HEK293 (cell line): ENCODE measurements at regions not wholly inside any gene's neighbourhood (a gene's known extent, or its start where the extent isn't known, plus 50 kb on each side); places are given as distances from the start of the nearest gene placed in this dataset.

Experiments
- CTCF ChIA-PET: fragments of 350-600 bp; formaldehyde crosslinking; extraction: SDS; loops from one replicate; lab custom pipeline; 2021; ENCODE audit warnings: antibody characterized with exemption; lab: Yijun Ruan, JAX
- POLR2A ChIA-PET: fragments of 300-600 bp; formaldehyde crosslinking; extraction: SDS; loops from one replicate; lab custom pipeline; 2020; ENCODE audit warnings: antibody characterized with exemption, inconsistent platforms; lab: Yijun Ruan, JAX
- H3K27ac ChIP-seq: fragments of 200-500 bp; sonication (Bioruptor generic); 2 replicates; pipeline ENCODE4 v1.5.1; 2014; ENCODE audit warnings: low read depth, low read length, control low read depth, inconsistent platforms; ENCODE audit errors: extremely low read depth
- H3K36me3 ChIP-seq, 2 experiments: fragments of 200-500 bp in 1 of 2; sonication (Bioruptor generic) in 1 of 2; 1 replicate in 1 of 2; 2 replicates in 1 of 2; pipeline ENCODE4 v1.5.1; 2014 to 2017; ENCODE audit warnings: inconsistent platforms in 2 of 2, low read length in 2 of 2; ENCODE audit not compliant: control insufficient read depth in 2 of 2, insufficient read depth in 1 of 2
- H3K4me1 ChIP-seq: fragments of 200-500 bp; sonication (Bioruptor generic); 2 replicates; pipeline ENCODE4 v1.5.1; 2014; ENCODE audit warnings: mild to moderate bottlenecking, low read length, inconsistent platforms; ENCODE audit not compliant: control insufficient read depth, insufficient read depth
- H3K4me3 ChIP-seq: 2 replicates; pipeline ENCODE4 v1.5.1; 2011; ENCODE audit warnings: low read depth, mild to moderate bottlenecking, control low read depth, low read length, moderate library complexity
- H3K9me3 ChIP-seq: fragments of 200-500 bp; sonication (Bioruptor generic); 2 replicates; pipeline ENCODE4 v1.5.1; 2014; ENCODE audit warnings: low read depth, low read length, inconsistent platforms; ENCODE audit not compliant: control insufficient read depth, insufficient read depth
- GLI4 ChIP-seq: fragments of 450-650 bp; formaldehyde crosslinking; IDR thresholded peaks from 2 replicates; pipeline ENCODE4 v1.5.1; 2016; ENCODE audit warnings: missing biosample characterization, missing genetic modification characterization
- GLIS1 ChIP-seq: fragments of 450-650 bp; formaldehyde crosslinking; IDR thresholded peaks from 2 replicates; pipeline ENCODE4 v1.5.1; 2016; ENCODE audit warnings: missing biosample characterization, missing genetic modification characterization
- IKZF3 ChIP-seq: fragments of 450-650 bp; IDR thresholded peaks from 2 replicates; pipeline ENCODE4 v1.5.0; 2018; ENCODE audit warnings: missing biosample characterization, mild to moderate bottlenecking, missing genetic modification characterization, moderate library complexity
- MYNN ChIP-seq: fragments of 450-650 bp; formaldehyde crosslinking; IDR thresholded peaks from 2 replicates; pipeline ENCODE4 v1.5.1; 2016; ENCODE audit warnings: missing biosample characterization, missing genetic modification characterization, borderline replicate concordance
- OSR2 ChIP-seq: fragments of 450-650 bp; formaldehyde crosslinking; IDR thresholded peaks from 2 replicates; pipeline ENCODE4 v1.5.1; 2016; ENCODE audit warnings: missing biosample characterization, missing genetic modification characterization
- OVOL3 ChIP-seq: fragments of 450-650 bp; formaldehyde crosslinking; IDR thresholded peaks from 2 replicates; pipeline ENCODE4 v1.5.1; 2016; ENCODE audit warnings: missing biosample characterization, missing genetic modification characterization
- SALL2 ChIP-seq: fragments of 450-650 bp; formaldehyde crosslinking; IDR thresholded peaks from 2 replicates; pipeline ENCODE4 v1.5.0; 2017; ENCODE audit warnings: missing biosample characterization, mild to moderate bottlenecking, missing genetic modification characterization, borderline replicate concordance
- SP3 ChIP-seq: fragments of 450-650 bp; formaldehyde crosslinking; IDR thresholded peaks from 2 replicates; pipeline ENCODE4 v1.5.1; 2016; ENCODE audit warnings: missing biosample characterization, missing genetic modification characterization
- ZBTB20 ChIP-seq: fragments of 450-650 bp; formaldehyde crosslinking; IDR thresholded peaks from 2 replicates; pipeline ENCODE4 v1.5.1; 2016; ENCODE audit warnings: missing biosample characterization, missing genetic modification characterization
- ZBTB7A ChIP-seq: fragments of 450-650 bp; formaldehyde crosslinking; IDR thresholded peaks from 2 replicates; pipeline ENCODE4 v1.5.1; 2016; ENCODE audit warnings: low read depth, missing biosample characterization, missing genetic modification characterization
- ZNF121 ChIP-seq: fragments of 450-650 bp; formaldehyde crosslinking; IDR thresholded peaks from 2 replicates; pipeline ENCODE4 v1.5.1; 2016; ENCODE audit warnings: missing biosample characterization, missing genetic modification characterization
- ZNF138 ChIP-seq: fragments of 450-650 bp; formaldehyde crosslinking; IDR thresholded peaks from 2 replicates; pipeline ENCODE4 v1.5.1; 2016; ENCODE audit warnings: missing biosample characterization, missing genetic modification characterization, borderline replicate concordance
- ZNF174 ChIP-seq: fragments of 450-650 bp; formaldehyde crosslinking; IDR thresholded peaks from 2 replicates; pipeline ENCODE4 v1.5.0; 2017; ENCODE audit warnings: missing biosample characterization, mild to moderate bottlenecking, missing genetic modification characterization
- ZNF274 ChIP-seq, 2 experiments: fragments of 200-500 bp in 1 of 2; fragments of 450-650 bp in 1 of 2; sonication (Bioruptor generic) in 1 of 2; formaldehyde crosslinking in 1 of 2; IDR thresholded peaks; 2 replicates each; pipeline versions ENCODE4 v1.5.1 to v1.6.1; 2014 to 2016; ENCODE audit warnings: borderline replicate concordance in 1 of 2, inconsistent platforms in 1 of 2, low read length in 1 of 2, missing biosample characterization in 1 of 2, missing genetic modification characterization in 1 of 2
- ZNF423 ChIP-seq: fragments of 450-650 bp; formaldehyde crosslinking; IDR thresholded peaks from 2 replicates; pipeline ENCODE4 v1.5.1; 2016; ENCODE audit warnings: missing biosample characterization, missing genetic modification characterization
- ZNF530 ChIP-seq: fragments of 450-650 bp; formaldehyde crosslinking; IDR thresholded peaks from 2 replicates; pipeline ENCODE4 v1.5.1; 2016; ENCODE audit warnings: low read depth, missing biosample characterization, missing genetic modification characterization
- ZNF560 ChIP-seq: fragments of 450-650 bp; formaldehyde crosslinking; IDR thresholded peaks from 2 replicates; pipeline ENCODE4 v1.5.1; 2017; ENCODE audit warnings: missing biosample characterization, missing genetic modification characterization, borderline replicate concordance
- ZNF596 ChIP-seq: fragments of 450-650 bp; IDR thresholded peaks from 2 replicates; pipeline ENCODE4 v1.5.0; 2018; ENCODE audit warnings: missing biosample characterization, mild to moderate bottlenecking, missing genetic modification characterization, moderate library complexity
- ZNF610 ChIP-seq: fragments of 450-650 bp; formaldehyde crosslinking; IDR thresholded peaks from 2 replicates; pipeline ENCODE4 v1.5.1; 2016; ENCODE audit warnings: missing biosample characterization, missing genetic modification characterization, borderline replicate concordance
- ZNF623 ChIP-seq: fragments of 450-650 bp; formaldehyde crosslinking; IDR thresholded peaks from 2 replicates; pipeline ENCODE4 v1.5.1; 2016; ENCODE audit warnings: missing biosample characterization, missing genetic modification characterization
- ZNF658 ChIP-seq: fragments of 450-650 bp; formaldehyde crosslinking; IDR thresholded peaks from 2 replicates; pipeline ENCODE4; 2016; ENCODE audit warnings: missing biosample characterization, missing genetic modification characterization
- ZNF670 ChIP-seq: fragments of 450-650 bp; formaldehyde crosslinking; IDR thresholded peaks from 2 replicates; pipeline ENCODE4 v1.5.1; 2016; ENCODE audit warnings: missing biosample characterization, missing genetic modification characterization, low read depth
- ZNF785 ChIP-seq: fragments of 450-650 bp; formaldehyde crosslinking; IDR thresholded peaks from 2 replicates; pipeline ENCODE4 v1.5.1; 2016; ENCODE audit warnings: missing biosample characterization, missing genetic modification characterization
- ZNF843 ChIP-seq: fragments of 450-650 bp; formaldehyde crosslinking; IDR thresholded peaks from 2 replicates; pipeline ENCODE4 v1.5.1; 2016; ENCODE audit warnings: missing biosample characterization, missing genetic modification characterization
- ZSCAN16 ChIP-seq: fragments of 450-650 bp; formaldehyde crosslinking; IDR thresholded peaks from 2 replicates; pipeline ENCODE4 v1.5.1; 2016; ENCODE audit warnings: missing biosample characterization, missing genetic modification characterization
- ZSCAN18 ChIP-seq: fragments of 450-650 bp; formaldehyde crosslinking; IDR thresholded peaks from 2 replicates; pipeline ENCODE4 v1.5.1; 2016; ENCODE audit warnings: missing biosample characterization, missing genetic modification characterization
- TF ChIP-seq, protein P1 (sequence below): fragments of 450-650 bp; formaldehyde crosslinking; IDR thresholded peaks from 2 replicates; pipeline ENCODE4 v1.5.1; 2016; ENCODE audit warnings: missing biosample characterization, missing genetic modification characterization

DNA sequence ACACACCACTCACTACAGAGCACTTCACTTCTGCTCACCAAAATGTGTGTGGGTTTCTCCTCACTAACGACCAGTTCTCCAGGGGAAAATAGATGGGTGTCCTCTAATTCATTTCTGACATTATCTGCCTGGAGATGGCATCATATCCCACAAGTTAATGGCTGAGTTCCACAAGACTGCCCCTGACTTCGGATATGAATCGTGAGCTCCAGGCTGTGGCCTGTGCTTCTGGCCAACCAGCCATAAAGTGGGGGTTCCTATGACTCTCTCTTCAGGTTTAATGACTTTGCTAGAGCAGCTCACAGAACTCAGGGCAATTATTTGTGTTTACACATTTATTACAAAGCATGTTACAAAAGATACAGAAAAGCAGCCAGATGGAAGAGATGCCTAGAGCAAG is 113.0 kb upstream of the SYT13 start:
- ChIA-PET POLR2A (no interaction called here), CTCF (interaction anchor here (1.6 to 1.7 kb wide), 3 partner anchors 28 to 373 kb away, joined by 4 to 9 read pairs (median 8); no protein-coding TSS in a partner anchor)
- Histone ChIP-seq H3K27ac (no peak overlapping the region), H3K9me3 (no peaks in the 10 kb centered on the region), H3K4me1 (no peaks in the 10 kb centered on the region), H3K36me3 (no peaks in the 10 kb centered on the region), H3K4me3 (no peak overlapping the region)
- TF ChIP-seq ZNF610 (tag by site-specific recombination): no peak
- no peak for TF ChIP-seq OSR2 (tag by site-specific recombination)
- no peak for TF ChIP-seq ZNF785 (tag by site-specific recombination)
- TF ChIP-seq ZNF560 (tag by site-specific recombination): no peak
- no peak for TF ChIP-seq GLIS1 (tag by site-specific recombination)
- no peak for TF ChIP-seq ZNF274 (IDR thresholded peaks at IDR 0.05; ENCODE audit: low read length)
- TF ChIP-seq ZNF274 (tag by site-specific recombination; IDR thresholded peaks at IDR 0.05; ENCODE audit: borderline replicate concordance): no peak
- TF ChIP-seq SP3 (tag by site-specific recombination): no peak
- no peak for TF ChIP-seq ZNF596 (tag by site-specific recombination)
- TF ChIP-seq GLI4 (tag by site-specific recombination): no peak
- TF ChIP-seq IKZF3 (tag by site-specific recombination): no peak
- TF ChIP-seq ZNF138 (tag by site-specific recombination): no peak
- no peak for TF ChIP-seq MYNN (tag by site-specific recombination)

- CTCF ChIA-PET: no interaction called here
- H3K27ac ChIP-seq: no peak overlapping the region
- no peaks in the 10 kb centered on the region for H3K36me3 ChIP-seq
- no peaks in the 10 kb centered on the region for H3K4me1 ChIP-seq
- H3K9me3 ChIP-seq: no peaks in the 10 kb centered on the region
- no peak for TF ChIP-seq ZNF623 (tag by site-specific recombination)
- no peak for TF ChIP-seq ZSCAN16 (tag by site-specific recombination)
- TF ChIP-seq ZBTB7A (tag by site-specific recombination): no peak
- TF ChIP-seq ZBTB20 (tag by site-specific recombination): no peak
- no peak for TF ChIP-seq ZNF843 (tag by site-specific recombination)
- no peak for TF ChIP-seq ZNF658
- TF ChIP-seq OVOL3 (tag by site-specific recombination): no peak
- TF ChIP-seq ZNF121 (tag by site-specific recombination): no peak
- TF ChIP-seq, protein P1, sequence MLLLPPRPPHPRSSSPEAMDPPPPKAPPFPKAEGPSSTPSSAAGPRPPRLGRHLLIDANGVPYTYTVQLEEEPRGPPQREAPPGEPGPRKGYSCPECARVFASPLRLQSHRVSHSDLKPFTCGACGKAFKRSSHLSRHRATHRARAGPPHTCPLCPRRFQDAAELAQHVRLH: no peak
- TF ChIP-seq ZNF530: no peak
- TF ChIP-seq ZNF670: no peak
- TF ChIP-seq ZNF423 (tag by site-specific recombination): no peak
- TF ChIP-seq SALL2 (tag by site-specific recombination): no peak
- TF ChIP-seq IKZF3 (tag by site-specific recombination): no peak
- TF ChIP-seq ZSCAN18 (tag by site-specific recombination): no peak
- no peak for TF ChIP-seq ZNF174 (tag by site-specific recombination)
- POLR2A ChIA-PET: no interaction called here
- H3K4me3 ChIP-seq: no peak overlapping the region
Measured at GRCh38 chr11:45398325-45398724, 112.2 kb upstream of the SYT13 start.
